Femur (tissue), 1 donor: ENCODE measurements at regions not wholly inside any gene's neighbourhood (a gene's known extent, or its start where the extent isn't known, plus 50 kb on each side); places are given as distances from the start of the nearest gene placed in this dataset.

Experiments used
- DNase-seq: peaks from one replicate; pipeline ENCODE4 v3.0.0-alpha.2; 2017

GRCh38 chr22:44589831-44590230 lies 91.8 kb upstream of the RTL6 start:
- no peak for DNase-seq

- DNase-seq, result no peak
These were observed 90.3 kb upstream of the RTL6 start for GRCh38 chr22:44588348-44588747.

GRCh38 chr22:44587737-44588310 lies 89.8 kb upstream of the RTL6 start:
- no peak for DNase-seq

GRCh38 chr22:44586999-44587736 lies 89.1 kb upstream of the RTL6 start:
- DNase-seq, result peak; percentile 58

- peak; percentile 9 for DNase-seq
These were observed 88.4 kb upstream of the RTL6 start for GRCh38 chr22:44586351-44586990.

- DNase-seq, result peak; percentile 12
These were observed 87.7 kb upstream of the RTL6 start for GRCh38 chr22:44585559-44586350.

- no peak for DNase-seq
These were observed 86.3 kb upstream of the RTL6 start for GRCh38 chr22:44584256-44584902.

GRCh38 chr22:44583854-44584253 lies 85.8 kb upstream of the RTL6 start:
- DNase-seq, result peak; percentile 11

GRCh38 chr22:44583061-44583760 lies 85.2 kb upstream of the RTL6 start:
- peak; percentile 13 for DNase-seq

GRCh38 chr22:44582016-44582415 lies 84.0 kb upstream of the RTL6 start:
- DNase-seq, result peak; percentile 8

GRCh38 chr22:44581096-44581435 lies 83.0 kb upstream of the RTL6 start:
- DNase-seq, result no peak

- DNase-seq, result peak; percentile 9
These were observed 82.4 kb upstream of the RTL6 start for GRCh38 chr22:44580176-44581095.

GRCh38 chr22:44578516-44579230 lies 80.6 kb upstream of the RTL6 start:
- no peak for DNase-seq

GRCh38 chr22:44578110-44578457 lies 80.1 kb upstream of the RTL6 start:
- no peak for DNase-seq

GRCh38 chr22:44577391-44578109 lies 79.5 kb upstream of the RTL6 start:
- peak; percentile 21 for DNase-seq

GRCh38 chr22:44576311-44577260 lies 78.6 kb upstream of the RTL6 start:
- DNase-seq, result peak; percentile 17

GRCh38 chr22:44575381-44576268 lies 77.6 kb upstream of the RTL6 start:
- peak; percentile 13 for DNase-seq
